ENCODE measurements at regions not wholly inside any gene's neighbourhood (a gene's known extent, or its start where the extent isn't known, plus 50 kb on each side); places are given as distances from the start of the nearest gene placed in this dataset.

DNA sequence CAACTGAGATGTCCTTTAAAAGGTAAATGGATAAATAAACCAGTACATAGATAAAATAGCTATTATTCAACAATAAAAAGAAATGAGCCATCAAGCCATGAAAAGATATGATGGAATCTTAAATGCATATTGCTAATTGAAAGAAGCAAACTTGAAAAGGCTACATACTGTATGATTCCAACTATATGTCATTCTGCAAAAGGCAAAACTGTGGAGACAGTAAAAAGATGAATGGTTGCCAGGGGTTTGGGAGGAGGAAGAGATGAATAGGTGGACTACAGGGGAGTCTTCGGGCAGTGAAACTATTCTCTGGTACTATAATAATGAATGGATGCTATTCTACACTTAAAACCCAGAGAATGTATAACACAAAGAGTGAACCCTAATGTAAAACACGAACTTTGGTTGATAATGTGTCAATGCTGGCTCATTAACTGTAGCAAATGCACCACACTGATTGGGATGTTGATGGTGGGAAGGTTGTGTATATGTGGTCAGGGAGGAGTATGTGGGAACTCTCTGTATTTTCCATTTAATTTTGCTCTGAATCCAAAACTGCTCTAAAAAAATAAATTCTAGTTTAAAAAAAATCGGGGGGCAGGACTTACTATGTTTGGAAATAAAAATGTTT is 73.7 kb upstream of the MYCN start:
- Histone ChIP-seq H3K27me3 (ENCODE audit: control insufficient read depth, insufficient read depth, low read length) (no peaks in the 10 kb centered on the region), H3K27ac (ENCODE audit: low read depth, low read length) (no peak overlapping the region), H3K4me1 (ENCODE audit: control insufficient read depth, insufficient read depth, low read length) (no peaks in the 10 kb centered on the region), H3K9me3 (ENCODE audit: control insufficient read depth, insufficient read depth, low read length) (peaks cover 2% of the 10 kb centered on the region; the same call in 1 of the 2 replicates), H3K36me3 (ENCODE audit: control insufficient read depth, insufficient read depth, low read length) (no peaks in the 10 kb centered on the region), H3K9ac (ENCODE audit: low read depth, low read length) (no peak overlapping the region), H3K4me3 (ENCODE audit: low read depth, low read length) (no peak overlapping the region)

GRCh38 chr2:15867194-15868171 is 72.9 kb upstream of the MYCN start:
- H3K27me3 ChIP-seq (ENCODE audit: control insufficient read depth, insufficient read depth, low read length), result no peaks in the 10 kb centered on the region
- no peaks in the 10 kb centered on the region for H3K36me3 ChIP-seq (ENCODE audit: control insufficient read depth, insufficient read depth, low read length)
- H3K4me3 ChIP-seq (ENCODE audit: low read depth, low read length), result no peak overlapping the region
- H3K9me3 ChIP-seq (ENCODE audit: control insufficient read depth, insufficient read depth, low read length), result peaks cover 2% of the 10 kb centered on the region; the same call in 1 of the 2 replicates
- H3K4me1 ChIP-seq (ENCODE audit: control insufficient read depth, insufficient read depth, low read length), result no peaks in the 10 kb centered on the region
- H3K9ac ChIP-seq (ENCODE audit: low read depth, low read length), result no peak overlapping the region
- H3K27ac ChIP-seq (ENCODE audit: low read depth, low read length), result no peak overlapping the region

DNA sequence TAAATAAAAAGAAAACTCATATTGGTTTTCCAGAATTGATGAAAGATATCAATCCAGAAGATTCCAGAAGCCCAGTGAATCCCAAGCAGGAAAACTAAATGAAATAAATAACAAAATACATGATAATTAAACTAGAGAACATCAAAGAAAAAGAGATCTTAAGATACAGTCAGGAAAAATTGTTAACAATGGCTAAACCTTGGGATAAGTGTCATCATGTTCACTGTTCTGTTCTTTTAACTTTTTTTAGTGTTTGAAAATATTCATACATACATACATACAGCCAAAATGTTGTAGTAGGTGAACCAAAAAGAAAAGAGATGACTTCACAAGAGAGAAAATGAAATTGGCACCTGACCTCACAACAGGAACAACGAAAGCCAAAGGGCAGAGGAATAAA is 72.2 kb upstream of the MYCN start:
- Histone ChIP-seq H3K36me3 (ENCODE audit: control insufficient read depth, insufficient read depth, low read length) (no peaks in the 10 kb centered on the region), H3K9ac (ENCODE audit: low read depth, low read length) (no peak overlapping the region), H3K27me3 (ENCODE audit: control insufficient read depth, insufficient read depth, low read length) (no peaks in the 10 kb centered on the region), H3K4me3 (ENCODE audit: low read depth, low read length) (no peak overlapping the region), H3K27ac (ENCODE audit: low read depth, low read length) (no peak overlapping the region), H3K4me1 (ENCODE audit: control insufficient read depth, insufficient read depth, low read length) (no peaks in the 10 kb centered on the region), H3K9me3 (ENCODE audit: control insufficient read depth, insufficient read depth, low read length) (peaks cover 2% of the 10 kb centered on the region; the same call in 1 of the 2 replicates)

GRCh38 chr2:15868704-15869103 is 71.6 kb upstream of the MYCN start:
- Histone ChIP-seq H3K36me3 (ENCODE audit: control insufficient read depth, insufficient read depth, low read length) (no peaks in the 10 kb centered on the region), H3K27ac (ENCODE audit: low read depth, low read length) (no peak overlapping the region), H3K9me3 (ENCODE audit: control insufficient read depth, insufficient read depth, low read length) (peaks cover 2% of the 10 kb centered on the region; the same call in 1 of the 2 replicates), H3K27me3 (ENCODE audit: control insufficient read depth, insufficient read depth, low read length) (no peaks in the 10 kb centered on the region), H3K9ac (ENCODE audit: low read depth, low read length) (no peak overlapping the region), H3K4me1 (ENCODE audit: control insufficient read depth, insufficient read depth, low read length) (no peaks in the 10 kb centered on the region), H3K4me3 (ENCODE audit: low read depth, low read length) (no peak overlapping the region)

GRCh38 chr2:15869396-15869795 is 71.0 kb upstream of the MYCN start:
- no peak overlapping the region for H3K4me3 ChIP-seq (ENCODE audit: low read depth, low read length)
- H3K9me3 ChIP-seq (ENCODE audit: control insufficient read depth, insufficient read depth, low read length), result peaks cover 2% of the 10 kb centered on the region; the same call in 1 of the 2 replicates
- H3K9ac ChIP-seq (ENCODE audit: low read depth, low read length), result no peak overlapping the region
- no peaks in the 10 kb centered on the region for H3K4me1 ChIP-seq (ENCODE audit: control insufficient read depth, insufficient read depth, low read length)
- no peak overlapping the region for H3K27ac ChIP-seq (ENCODE audit: low read depth, low read length)
- no peaks in the 10 kb centered on the region for H3K27me3 ChIP-seq (ENCODE audit: control insufficient read depth, insufficient read depth, low read length)
- H3K36me3 ChIP-seq (ENCODE audit: control insufficient read depth, insufficient read depth, low read length), result no peaks in the 10 kb centered on the region

DNA sequence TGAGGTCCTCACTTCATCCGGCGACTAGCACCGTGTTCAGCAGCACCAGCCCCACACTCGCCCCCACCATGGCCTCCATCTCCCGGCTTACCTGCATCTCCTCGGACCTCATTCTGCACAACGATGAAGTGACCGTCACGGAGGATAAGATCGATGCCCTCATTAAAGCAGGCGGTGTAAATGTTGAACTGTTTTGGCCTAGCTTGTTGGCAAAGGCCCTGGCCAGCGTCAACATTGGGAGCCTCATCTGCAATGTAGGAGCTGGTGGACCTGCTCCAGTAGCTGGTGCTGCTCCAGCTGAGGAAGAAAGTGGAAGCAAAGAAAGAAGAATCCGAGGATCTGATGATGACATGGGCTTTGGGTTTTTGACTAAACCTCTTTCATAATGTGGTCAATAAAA is 70.5 kb upstream of the MYCN start:
- H3K4me3 ChIP-seq (ENCODE audit: low read depth, low read length), result no peak overlapping the region
- H3K36me3 ChIP-seq (ENCODE audit: control insufficient read depth, insufficient read depth, low read length), result no peaks in the 10 kb centered on the region
- H3K9ac ChIP-seq (ENCODE audit: low read depth, low read length), result no peak overlapping the region
- H3K4me1 ChIP-seq (ENCODE audit: control insufficient read depth, insufficient read depth, low read length), result no peaks in the 10 kb centered on the region
- no peaks in the 10 kb centered on the region for H3K27me3 ChIP-seq (ENCODE audit: control insufficient read depth, insufficient read depth, low read length)
- H3K27ac ChIP-seq (ENCODE audit: low read depth, low read length), result no peak overlapping the region
- H3K9me3 ChIP-seq (ENCODE audit: control insufficient read depth, insufficient read depth, low read length), result peaks cover 2% of the 10 kb centered on the region; the same call in 1 of the 2 replicates

DNA sequence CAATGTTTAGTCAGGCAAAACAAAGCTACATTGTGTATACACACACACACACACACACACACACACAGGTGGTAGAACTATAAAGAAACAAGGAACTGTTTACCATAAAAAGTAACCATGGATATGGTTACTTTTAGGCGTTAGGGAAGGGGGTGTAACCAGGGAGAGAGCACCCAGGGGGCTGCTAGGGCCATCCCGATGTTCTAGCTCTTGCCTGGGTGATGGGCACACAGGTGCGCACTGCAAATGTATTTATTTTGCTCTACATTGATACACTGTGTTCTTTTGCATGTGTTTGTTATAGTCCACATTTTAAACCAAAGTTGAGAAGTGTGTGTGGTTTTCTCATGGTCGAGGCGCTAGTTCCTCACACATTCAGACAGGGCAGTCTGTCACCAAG is 69.8 kb upstream of the MYCN start:
- Histone ChIP-seq H3K27me3 (ENCODE audit: control insufficient read depth, insufficient read depth, low read length) (no peaks in the 10 kb centered on the region), H3K4me1 (ENCODE audit: control insufficient read depth, insufficient read depth, low read length) (no peaks in the 10 kb centered on the region), H3K4me3 (ENCODE audit: low read depth, low read length) (no peak overlapping the region), H3K27ac (ENCODE audit: low read depth, low read length) (no peak overlapping the region), H3K9me3 (ENCODE audit: control insufficient read depth, insufficient read depth, low read length) (peaks cover 2% of the 10 kb centered on the region; the same call in 1 of the 2 replicates), H3K9ac (ENCODE audit: low read depth, low read length) (no peak overlapping the region), H3K36me3 (ENCODE audit: control insufficient read depth, insufficient read depth, low read length) (no peaks in the 10 kb centered on the region)

DNA sequence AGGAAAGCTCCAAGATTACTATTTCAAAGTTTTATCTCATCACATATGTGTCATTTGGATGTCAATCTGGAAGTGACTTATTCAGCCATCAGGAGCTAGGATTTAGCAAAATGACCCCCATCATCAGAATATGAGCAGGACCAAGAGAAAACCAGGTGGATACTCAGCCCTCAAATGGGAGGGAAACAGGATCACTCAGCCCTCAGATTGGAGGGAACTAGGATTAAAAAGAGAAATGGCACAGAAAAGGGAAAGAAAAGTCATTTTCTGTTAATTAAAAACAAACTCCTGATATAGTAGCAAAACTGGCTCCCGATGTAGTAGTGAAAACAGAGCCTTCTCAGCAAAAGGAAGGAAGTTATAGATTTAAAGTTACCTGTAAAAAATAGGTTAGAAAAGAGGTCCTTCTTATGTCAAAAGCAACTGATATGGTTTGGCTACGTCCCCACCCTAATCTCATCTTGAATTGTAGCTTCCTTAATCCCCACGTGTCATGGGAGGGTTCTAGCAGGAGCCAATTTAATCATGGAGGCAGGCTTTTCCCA is 69.0 kb upstream of the MYCN start:
- Histone ChIP-seq H3K36me3 (ENCODE audit: control insufficient read depth, insufficient read depth, low read length) (no peaks in the 10 kb centered on the region), H3K4me3 (ENCODE audit: low read depth, low read length) (no peak overlapping the region), H3K27ac (ENCODE audit: low read depth, low read length) (no peak overlapping the region), H3K9ac (ENCODE audit: low read depth, low read length) (no peak overlapping the region), H3K27me3 (ENCODE audit: control insufficient read depth, insufficient read depth, low read length) (no peaks in the 10 kb centered on the region), H3K4me1 (ENCODE audit: control insufficient read depth, insufficient read depth, low read length) (no peaks in the 10 kb centered on the region), H3K9me3 (ENCODE audit: control insufficient read depth, insufficient read depth, low read length) (peaks cover 2% of the 10 kb centered on the region; the same call in 1 of the 2 replicates)

DNA sequence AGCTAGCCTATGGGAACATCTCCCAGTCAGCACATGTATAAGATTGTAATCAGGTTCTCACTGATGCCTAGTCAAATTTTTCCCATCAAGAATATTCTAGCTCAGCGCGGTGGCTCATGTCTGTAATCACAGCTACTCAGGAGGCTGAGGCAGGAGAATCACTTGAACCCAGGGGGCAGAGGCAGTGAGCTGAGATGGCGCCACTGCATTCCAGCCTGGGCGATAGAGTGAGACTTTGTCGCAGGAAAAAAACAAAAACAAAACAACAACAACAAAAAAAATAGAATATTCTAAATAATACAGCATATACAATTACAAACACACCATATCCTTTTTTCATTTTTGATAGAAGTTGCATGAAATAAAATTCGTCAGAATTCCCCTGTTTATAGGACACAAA is 67.5 kb upstream of the MYCN start:
- no peaks in the 10 kb centered on the region for H3K4me1 ChIP-seq (ENCODE audit: control insufficient read depth, insufficient read depth, low read length)
- H3K27ac ChIP-seq (ENCODE audit: low read depth, low read length), result no peak overlapping the region
- H3K27me3 ChIP-seq (ENCODE audit: control insufficient read depth, insufficient read depth, low read length), result no peaks in the 10 kb centered on the region
- H3K36me3 ChIP-seq (ENCODE audit: control insufficient read depth, insufficient read depth, low read length), result no peaks in the 10 kb centered on the region
- no peaks in the 10 kb centered on the region for H3K9me3 ChIP-seq (ENCODE audit: control insufficient read depth, insufficient read depth, low read length)
- H3K4me3 ChIP-seq (ENCODE audit: low read depth, low read length), result no peak overlapping the region
- H3K9ac ChIP-seq (ENCODE audit: low read depth, low read length), result no peak overlapping the region

DNA sequence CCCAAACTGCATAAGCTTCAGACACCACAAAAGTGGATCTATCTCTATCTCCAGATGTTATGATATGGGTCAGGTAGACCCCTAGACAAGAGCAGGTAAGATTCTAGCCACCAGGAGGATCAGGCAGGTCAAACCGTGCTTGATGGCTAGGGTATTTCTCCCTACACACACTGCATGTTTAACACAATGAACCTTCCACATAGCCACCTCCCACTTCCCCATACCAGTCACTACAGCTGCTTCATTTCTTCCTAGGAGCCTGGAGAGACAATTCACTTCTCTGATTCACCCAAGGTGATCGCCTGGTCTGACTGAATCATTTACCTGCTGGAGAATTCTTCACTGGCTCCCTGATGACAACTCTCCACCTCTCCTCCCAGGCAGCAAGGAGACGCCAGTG is 66.0 kb upstream of the MYCN start:
- no peak overlapping the region for H3K4me3 ChIP-seq (ENCODE audit: low read depth, low read length)
- H3K27ac ChIP-seq (ENCODE audit: low read depth, low read length), result no peak overlapping the region
- no peaks in the 10 kb centered on the region for H3K27me3 ChIP-seq (ENCODE audit: control insufficient read depth, insufficient read depth, low read length)
- H3K36me3 ChIP-seq (ENCODE audit: control insufficient read depth, insufficient read depth, low read length), result no peaks in the 10 kb centered on the region
- no peak overlapping the region for H3K9ac ChIP-seq (ENCODE audit: low read depth, low read length)
- H3K4me1 ChIP-seq (ENCODE audit: control insufficient read depth, insufficient read depth, low read length), result no peaks in the 10 kb centered on the region
- no peaks in the 10 kb centered on the region for H3K9me3 ChIP-seq (ENCODE audit: control insufficient read depth, insufficient read depth, low read length)
